HG02852 (cell line): ENCODE measurements at regions not wholly inside any gene's neighbourhood (a gene's known extent, or its start where the extent isn't known, plus 50 kb on each side); places are given as distances from the start of the nearest gene placed in this dataset.
"Not testable (repeated sequence)": the region's sequence is repeated elsewhere in the genome, so short reads cannot be mapped to it uniquely, and the experiment has no call there.

Experiments used
- ATAC-seq: cut with Tn5 transposase; IDR thresholded peaks from one replicate; pipeline ENCODE4 v1.9.1; 2021; ENCODE audit warnings: mild to moderate bottlenecking, moderate library complexity; ENCODE audit not compliant: unreplicated experiment

- ATAC-seq = not testable (repeated sequence)
Measured at GRCh38 chr2:7696556-7696955, 779.3 kb downstream of the RNF144A start.

GRCh38 chr2:7697052-7697451, 779.8 kb downstream of the RNF144A start:
- ATAC-seq = no peak

- ATAC-seq = no peak
Measured at GRCh38 chr2:7701791-7702190, 784.6 kb downstream of the RNF144A start.

GRCh38 chr2:7703048-7703447, 785.8 kb downstream of the RNF144A start:
- ATAC-seq = no peak

GRCh38 chr2:7703543-7704144, 786.4 kb downstream of the RNF144A start:
- no peak for ATAC-seq

- no peak for ATAC-seq
Measured at GRCh38 chr2:7704296-7704865, 787.2 kb downstream of the RNF144A start.

GRCh38 chr2:7706791-7707190, 789.6 kb downstream of the RNF144A start:
- no peak for ATAC-seq

GRCh38 chr2:7707723-7708122, 790.5 kb downstream of the RNF144A start:
- no peak for ATAC-seq

- no peak for ATAC-seq
Measured at GRCh38 chr2:7709907-7710306, 792.7 kb downstream of the RNF144A start.

GRCh38 chr2:7711167-7711566, 794.0 kb downstream of the RNF144A start:
- no peak for ATAC-seq

GRCh38 chr2:7719876-7720275, 802.7 kb downstream of the RNF144A start:
- ATAC-seq = no peak

- no peak for ATAC-seq
Measured at GRCh38 chr2:7721413-7721995, 804.3 kb downstream of the RNF144A start.

GRCh38 chr2:7722212-7722910, 805.1 kb downstream of the RNF144A start:
- peak; percentile 89 for ATAC-seq

- no peak for ATAC-seq
Measured at GRCh38 chr2:7724336-7724735, 807.1 kb downstream of the RNF144A start.

GRCh38 chr2:7725171-7725849, 808.1 kb downstream of the RNF144A start:
- ATAC-seq = no peak

- no peak for ATAC-seq
Measured at GRCh38 chr2:7725850-7726242, 808.6 kb downstream of the RNF144A start.

GRCh38 chr2:7726989-7727388, 809.8 kb downstream of the RNF144A start:
- no peak for ATAC-seq

GRCh38 chr2:7728388-7728787, 811.2 kb downstream of the RNF144A start:
- no peak for ATAC-seq

GRCh38 chr2:7730449-7730848, 813.2 kb downstream of the RNF144A start:
- ATAC-seq = no peak

- ATAC-seq = no peak
Measured at GRCh38 chr2:7730990-7731389, 813.8 kb downstream of the RNF144A start.

- no peak for ATAC-seq
Measured at GRCh38 chr2:7732497-7732896, 815.3 kb downstream of the RNF144A start.
